Liver (tissue), 7 donors: ENCODE measurements at regions not wholly inside any gene's neighbourhood (a gene's known extent, or its start where the extent isn't known, plus 50 kb on each side); places are given as distances from the start of the nearest gene placed in this dataset.

Experiments
- DNase-seq: peaks from one replicate; pipeline ENCODE4 v3.0.0-alpha.2; 2017; ENCODE audit warnings: low spot score
- H3K27ac ChIP-seq, 2 donors: one replicate each; pipeline ENCODE4 v1.7.0; 2013; ENCODE audit warnings: inconsistent platforms in 2 of 2, low read length in 2 of 2, control low read depth in 1 of 2, low read depth in 1 of 2, mild to moderate bottlenecking in 1 of 2
- H3K27me3 ChIP-seq, 4 donors: one replicate each; pipeline versions ENCODE4 v1.6.1 to v1.7.0; 2013; ENCODE audit warnings: low read length in 3 of 4, inconsistent platforms in 1 of 4, mild to moderate bottlenecking in 1 of 4, moderate library complexity in 1 of 4; ENCODE audit not compliant: control insufficient read depth in 4 of 4, insufficient read depth in 4 of 4
- H3K36me3 ChIP-seq, 4 donors: one replicate each; pipeline versions ENCODE4 v1.6.1 to v1.7.0; 2013; ENCODE audit warnings: low read length in 3 of 4, mild to moderate bottlenecking in 3 of 4, low read depth in 1 of 4, moderate library complexity in 1 of 4; ENCODE audit not compliant: control insufficient read depth in 4 of 4, insufficient read depth in 3 of 4
- H3K4me1 ChIP-seq, 4 donors: one replicate each; pipeline versions ENCODE4 v1.6.1 to v1.7.0; 2013; ENCODE audit warnings: low read length in 3 of 4, mild to moderate bottlenecking in 3 of 4, moderate library complexity in 1 of 4; ENCODE audit not compliant: control insufficient read depth in 4 of 4, insufficient read depth in 4 of 4
- H3K4me3 ChIP-seq, 3 donors: one replicate each; pipeline versions ENCODE4 v1.6.1 to v1.7.0; 2013; ENCODE audit warnings: low read length in 3 of 3, control low read depth in 1 of 3, low read depth in 1 of 3, mild to moderate bottlenecking in 1 of 3
- H3K9ac ChIP-seq, 2 donors: one replicate each; pipeline ENCODE4 v1.7.0; 2013; ENCODE audit warnings: low read length in 2 of 2, mild to moderate bottlenecking in 2 of 2, moderate library complexity in 2 of 2, control low read depth in 1 of 2, low read depth in 1 of 2
- H3K9me3 ChIP-seq, 4 donors: one replicate each; pipeline versions ENCODE4 v1.6.1 to v1.7.0; 2013; ENCODE audit warnings: low read length in 3 of 4; ENCODE audit not compliant: control insufficient read depth in 4 of 4
- EGR1 ChIP-seq, 2 donors: IDR thresholded peaks; 2 replicates each; pipeline ENCODE4 v1.6.1; 2016 to 2018; ENCODE audit warnings: antibody characterized with exemption in 2 of 2, low read depth in 2 of 2
- FOXA1 ChIP-seq: IDR thresholded peaks from 2 replicates; pipeline ENCODE4 v1.6.1; 2016; ENCODE audit warnings: antibody characterized with exemption
- GABPA ChIP-seq, 2 donors: IDR thresholded peaks in 1 of 2; conservative IDR thresholded peaks in 1 of 2; 2 replicates each; pipeline ENCODE4 v1.6.1; 2016; ENCODE audit warnings: antibody characterized with exemption in 2 of 2, mild to moderate bottlenecking in 1 of 2, moderate library complexity in 1 of 2
- HNF4A ChIP-seq, 2 donors: conservative IDR thresholded peaks; 2 replicates each; pipeline ENCODE4 v1.6.1; 2016; ENCODE audit warnings: antibody characterized with exemption in 2 of 2, mild to moderate bottlenecking in 2 of 2
- HNF4G ChIP-seq: IDR thresholded peaks from 2 replicates; pipeline ENCODE4 v1.6.1; 2016; ENCODE audit warnings: antibody characterized with exemption
- JUND ChIP-seq, 2 donors: IDR thresholded peaks; 2 replicates each; pipeline ENCODE4 v1.6.1; 2016; ENCODE audit warnings: antibody characterized with exemption in 2 of 2
- NR2F2 ChIP-seq: IDR thresholded peaks from 2 replicates; pipeline ENCODE4 v1.6.1; 2016; ENCODE audit warnings: antibody characterized with exemption
- RAD21 ChIP-seq, 2 donors: IDR thresholded peaks; 2 replicates each; pipeline ENCODE4 v1.6.1; 2016; ENCODE audit warnings: antibody characterized with exemption in 2 of 2, mild to moderate bottlenecking in 2 of 2
- RXRA ChIP-seq, 2 donors: IDR thresholded peaks; 2 replicates each; pipeline ENCODE4 v1.6.1; 2017 to 2018; ENCODE audit warnings: antibody characterized with exemption in 2 of 2, mild to moderate bottlenecking in 1 of 2
- SP1 ChIP-seq: IDR thresholded peaks from 2 replicates; pipeline ENCODE4 v1.6.1; 2018; ENCODE audit warnings: antibody characterized with exemption, mild to moderate bottlenecking
- TAF1 ChIP-seq: conservative IDR thresholded peaks from 2 replicates; pipeline ENCODE4 v1.6.1; 2016; ENCODE audit warnings: antibody characterized with exemption, mild to moderate bottlenecking
- YY1 ChIP-seq: IDR thresholded peaks from 2 replicates; pipeline ENCODE4 v1.6.1; 2016; ENCODE audit warnings: antibody characterized with exemption, mild to moderate bottlenecking
- WGBS: extraction: QIAGEN DNeasy Blood & Tissue Kit; methylation state at CpG from one replicate; pipeline ENCODE4 v1.1.7; 2013; 5-methylcytosine and 5-hydroxymethylcytosine counted together
- TF ChIP-seq, protein P1 (sequence below): IDR thresholded peaks from 2 replicates; pipeline ENCODE4 v1.6.1; 2016; ENCODE audit warnings: antibody characterized with exemption, mild to moderate bottlenecking
- TF ChIP-seq, protein P2 (sequence below): IDR thresholded peaks from 2 replicates; pipeline ENCODE4 v1.6.1; 2016; ENCODE audit warnings: antibody characterized with exemption
- TF ChIP-seq, protein P3 (sequence below): IDR thresholded peaks from 2 replicates; pipeline ENCODE4 v1.6.1; 2016; ENCODE audit warnings: antibody characterized with exemption
- donor health status: healthy.
- donor health status: healthy.
- donor health status: healthy.
- donor health status: healthy.

DNA sequence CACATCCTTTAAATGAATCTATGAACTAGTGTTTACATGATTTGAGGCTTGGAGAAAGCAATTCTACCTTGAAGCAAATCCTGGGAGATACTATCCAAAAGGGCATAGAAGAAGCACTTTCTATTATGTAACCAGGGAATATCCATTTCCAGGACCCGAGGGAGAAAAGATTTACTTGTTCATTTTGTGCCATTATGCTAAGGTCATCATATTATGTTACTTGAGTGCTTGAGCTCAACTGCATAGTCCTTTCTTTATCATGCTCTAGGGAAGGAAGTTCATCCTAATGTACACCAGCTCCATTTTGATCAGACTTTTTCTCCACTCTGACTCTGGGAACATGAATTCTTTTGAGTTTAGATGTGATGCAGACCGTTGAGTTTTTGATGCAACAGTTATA lies 188.6 kb upstream of the SNX7 start:
- H3K9ac ChIP-seq: no peak overlapping the region
- TF ChIP-seq, protein P1, sequence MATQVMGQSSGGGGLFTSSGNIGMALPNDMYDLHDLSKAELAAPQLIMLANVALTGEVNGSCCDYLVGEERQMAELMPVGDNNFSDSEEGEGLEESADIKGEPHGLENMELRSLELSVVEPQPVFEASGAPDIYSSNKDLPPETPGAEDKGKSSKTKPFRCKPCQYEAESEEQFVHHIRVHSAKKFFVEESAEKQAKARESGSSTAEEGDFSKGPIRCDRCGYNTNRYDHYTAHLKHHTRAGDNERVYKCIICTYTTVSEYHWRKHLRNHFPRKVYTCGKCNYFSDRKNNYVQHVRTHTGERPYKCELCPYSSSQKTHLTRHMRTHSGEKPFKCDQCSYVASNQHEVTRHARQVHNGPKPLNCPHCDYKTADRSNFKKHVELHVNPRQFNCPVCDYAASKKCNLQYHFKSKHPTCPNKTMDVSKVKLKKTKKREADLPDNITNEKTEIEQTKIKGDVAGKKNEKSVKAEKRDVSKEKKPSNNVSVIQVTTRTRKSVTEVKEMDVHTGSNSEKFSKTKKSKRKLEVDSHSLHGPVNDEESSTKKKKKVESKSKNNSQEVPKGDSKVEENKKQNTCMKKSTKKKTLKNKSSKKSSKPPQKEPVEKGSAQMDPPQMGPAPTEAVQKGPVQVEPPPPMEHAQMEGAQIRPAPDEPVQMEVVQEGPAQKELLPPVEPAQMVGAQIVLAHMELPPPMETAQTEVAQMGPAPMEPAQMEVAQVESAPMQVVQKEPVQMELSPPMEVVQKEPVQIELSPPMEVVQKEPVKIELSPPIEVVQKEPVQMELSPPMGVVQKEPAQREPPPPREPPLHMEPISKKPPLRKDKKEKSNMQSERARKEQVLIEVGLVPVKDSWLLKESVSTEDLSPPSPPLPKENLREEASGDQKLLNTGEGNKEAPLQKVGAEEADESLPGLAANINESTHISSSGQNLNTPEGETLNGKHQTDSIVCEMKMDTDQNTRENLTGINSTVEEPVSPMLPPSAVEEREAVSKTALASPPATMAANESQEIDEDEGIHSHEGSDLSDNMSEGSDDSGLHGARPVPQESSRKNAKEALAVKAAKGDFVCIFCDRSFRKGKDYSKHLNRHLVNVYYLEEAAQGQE: no peak
- no peak for TF ChIP-seq RAD21 (IDR thresholded peaks at IDR 0.05)
- no peak for TF ChIP-seq HNF4G
- TF ChIP-seq, protein P2, sequence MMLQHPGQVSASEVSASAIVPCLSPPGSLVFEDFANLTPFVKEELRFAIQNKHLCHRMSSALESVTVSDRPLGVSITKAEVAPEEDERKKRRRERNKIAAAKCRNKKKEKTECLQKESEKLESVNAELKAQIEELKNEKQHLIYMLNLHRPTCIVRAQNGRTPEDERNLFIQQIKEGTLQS: no peak
- no peak for TF ChIP-seq GABPA (IDR thresholded peaks at IDR 0.05 in 1 of 2, conservative IDR thresholded peaks at IDR 0.05 in 1 of 2)
- TF ChIP-seq EGR1 (IDR thresholded peaks at IDR 0.05; ENCODE audit: low read depth in 2 of 2): no peak
- no peak for TF ChIP-seq NR2F2
- TF ChIP-seq JUND (IDR thresholded peaks at IDR 0.05): no peak
- TF ChIP-seq, protein P3, sequence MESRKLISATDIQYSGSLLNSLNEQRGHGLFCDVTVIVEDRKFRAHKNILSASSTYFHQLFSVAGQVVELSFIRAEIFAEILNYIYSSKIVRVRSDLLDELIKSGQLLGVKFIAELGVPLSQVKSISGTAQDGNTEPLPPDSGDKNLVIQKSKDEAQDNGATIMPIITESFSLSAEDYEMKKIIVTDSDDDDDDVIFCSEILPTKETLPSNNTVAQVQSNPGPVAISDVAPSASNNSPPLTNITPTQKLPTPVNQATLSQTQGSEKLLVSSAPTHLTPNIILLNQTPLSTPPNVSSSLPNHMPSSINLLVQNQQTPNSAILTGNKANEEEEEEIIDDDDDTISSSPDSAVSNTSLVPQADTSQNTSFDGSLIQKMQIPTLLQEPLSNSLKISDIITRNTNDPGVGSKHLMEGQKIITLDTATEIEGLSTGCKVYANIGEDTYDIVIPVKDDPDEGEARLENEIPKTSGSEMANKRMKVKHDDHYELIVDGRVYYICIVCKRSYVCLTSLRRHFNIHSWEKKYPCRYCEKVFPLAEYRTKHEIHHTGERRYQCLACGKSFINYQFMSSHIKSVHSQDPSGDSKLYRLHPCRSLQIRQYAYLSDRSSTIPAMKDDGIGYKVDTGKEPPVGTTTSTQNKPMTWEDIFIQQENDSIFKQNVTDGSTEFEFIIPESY: no peak
- no peak for TF ChIP-seq HNF4A (conservative IDR thresholded peaks at IDR 0.05)
- no peak for TF ChIP-seq YY1
- TF ChIP-seq FOXA1: no peak
- no peak for TF ChIP-seq TAF1
- TF ChIP-seq SP1: no peak
- no peaks in the 10 kb centered on the region for H3K36me3 ChIP-seq
- H3K4me3 ChIP-seq: no peak overlapping the region
- no peak for DNase-seq
- no peak overlapping the region for H3K27ac ChIP-seq
- H3K4me1 ChIP-seq: no peaks in the 10 kb centered on the region
- 62% methylated on average over 2 of the region's 2 CpGs for WGBS
- no peaks in the 10 kb centered on the region for H3K27me3 ChIP-seq
- H3K9me3 ChIP-seq: no peaks in the 10 kb centered on the region

DNA sequence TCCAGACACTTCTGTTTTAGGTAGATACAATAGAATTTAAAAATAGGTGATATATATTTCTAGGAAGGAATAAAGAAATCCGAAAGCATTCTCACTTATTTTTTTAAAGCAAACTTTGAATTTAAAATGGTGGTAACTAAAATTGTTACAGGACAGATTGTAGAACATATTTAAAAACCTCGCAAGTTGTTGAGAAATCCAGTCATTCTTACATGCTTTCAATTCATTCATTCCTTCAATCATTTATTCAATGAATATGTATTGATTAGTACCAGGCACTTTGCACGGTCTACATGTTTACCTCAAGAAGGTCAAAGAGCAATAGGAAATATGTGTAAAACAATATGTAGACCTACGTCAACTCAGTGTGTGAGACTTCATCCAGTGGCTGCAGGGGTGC lies 189.9 kb upstream of the SNX7 start:
- DNase-seq: no peak
- Histone ChIP-seq H3K27ac (no peak overlapping the region), H3K27me3 (no peaks in the 10 kb centered on the region), H3K36me3 (no peaks in the 10 kb centered on the region), H3K9me3 (no peaks in the 10 kb centered on the region), H3K4me1 (peaks cover 0 to 2% (median 0%) of the 10 kb centered on the region in 4 donors), H3K9ac (no peak overlapping the region), H3K4me3 (no peak overlapping the region)
- 65% methylated on average over 4 of the region's 4 CpGs for WGBS
- TF ChIP-seq JUND (IDR thresholded peaks at IDR 0.05) (no peak), EGR1 (IDR thresholded peaks at IDR 0.05; ENCODE audit: low read depth in 2 of 2) (no peak), RXRA (IDR thresholded peaks at IDR 0.05) (no peak)
- TF ChIP-seq, protein P2: no peak
